ENCODE measurements at regions not wholly inside any gene's neighbourhood (a gene's known extent, or its start where the extent isn't known, plus 50 kb on each side); places are given as distances from the start of the nearest gene placed in this dataset.

DNA sequence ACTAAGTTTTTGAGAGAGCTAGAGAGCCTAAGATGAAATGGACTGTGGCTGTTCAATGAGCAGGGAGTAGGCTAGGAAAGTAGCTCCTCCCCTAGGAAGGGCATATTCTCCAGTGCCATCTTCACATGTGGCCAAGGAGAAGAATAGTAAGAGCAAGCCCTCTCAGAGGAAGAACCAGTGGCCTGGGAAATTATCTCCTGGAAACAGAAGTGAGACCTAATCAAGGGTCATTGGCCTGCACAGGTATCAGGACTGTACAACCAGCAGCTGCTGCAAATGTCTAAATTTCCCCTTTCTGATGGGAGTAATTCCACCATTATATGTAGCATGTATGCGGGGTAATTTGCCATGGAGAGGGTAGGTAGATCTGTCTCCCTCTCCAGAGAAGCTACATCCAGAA, 334.8 kb upstream of the RASGEF1B start:
- Histone ChIP-seq H3K79me2 (ENCODE audit: low read depth) (no peaks in the 10 kb centered on the region), H3K4me2 (no peak overlapping the region), H3K36me3 (no peaks in the 10 kb centered on the region), H3K9ac (no peak overlapping the region), H3K27me3 (no peaks in the 10 kb centered on the region), H2AFZ (replicated peaks) (no peak overlapping the region), H3F3A (ENCODE audit: low read depth) (no peaks in the 10 kb centered on the region), H3K27ac (no peak overlapping the region), H3K4me1 (no peaks in the 10 kb centered on the region), H3K9me3 (ENCODE audit: low read depth) (no peaks in the 10 kb centered on the region), H3K4me3 (no peak overlapping the region), H4K20me1 (ENCODE audit: low read depth) (no peaks in the 10 kb centered on the region)
- Mint-ChIP-seq H3K27me3 (ENCODE audit: insufficient read depth, low read depth) (peaks cover 6% of the 10 kb centered on the region), H3K27ac (no peak overlapping the region), H3K36me3 (no peaks in the 10 kb centered on the region), H3K9me3 (no peaks in the 10 kb centered on the region), H3K4me1 (peaks cover 14% of the 10 kb centered on the region), H3K4me3 (no peak overlapping the region)
- no peak for DNase-seq (ENCODE audit: low spot score)
- no peak for TF ChIP-seq EZH2 (IDR thresholded peaks at IDR 0.05)
- TF ChIP-seq EZH2phosphoT487 (IDR thresholded peaks at IDR 0.05): no peak
- TF ChIP-seq, protein P1, sequence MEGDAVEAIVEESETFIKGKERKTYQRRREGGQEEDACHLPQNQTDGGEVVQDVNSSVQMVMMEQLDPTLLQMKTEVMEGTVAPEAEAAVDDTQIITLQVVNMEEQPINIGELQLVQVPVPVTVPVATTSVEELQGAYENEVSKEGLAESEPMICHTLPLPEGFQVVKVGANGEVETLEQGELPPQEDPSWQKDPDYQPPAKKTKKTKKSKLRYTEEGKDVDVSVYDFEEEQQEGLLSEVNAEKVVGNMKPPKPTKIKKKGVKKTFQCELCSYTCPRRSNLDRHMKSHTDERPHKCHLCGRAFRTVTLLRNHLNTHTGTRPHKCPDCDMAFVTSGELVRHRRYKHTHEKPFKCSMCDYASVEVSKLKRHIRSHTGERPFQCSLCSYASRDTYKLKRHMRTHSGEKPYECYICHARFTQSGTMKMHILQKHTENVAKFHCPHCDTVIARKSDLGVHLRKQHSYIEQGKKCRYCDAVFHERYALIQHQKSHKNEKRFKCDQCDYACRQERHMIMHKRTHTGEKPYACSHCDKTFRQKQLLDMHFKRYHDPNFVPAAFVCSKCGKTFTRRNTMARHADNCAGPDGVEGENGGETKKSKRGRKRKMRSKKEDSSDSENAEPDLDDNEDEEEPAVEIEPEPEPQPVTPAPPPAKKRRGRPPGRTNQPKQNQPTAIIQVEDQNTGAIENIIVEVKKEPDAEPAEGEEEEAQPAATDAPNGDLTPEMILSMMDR (IDR thresholded peaks at IDR 0.05): no peak

DNA sequence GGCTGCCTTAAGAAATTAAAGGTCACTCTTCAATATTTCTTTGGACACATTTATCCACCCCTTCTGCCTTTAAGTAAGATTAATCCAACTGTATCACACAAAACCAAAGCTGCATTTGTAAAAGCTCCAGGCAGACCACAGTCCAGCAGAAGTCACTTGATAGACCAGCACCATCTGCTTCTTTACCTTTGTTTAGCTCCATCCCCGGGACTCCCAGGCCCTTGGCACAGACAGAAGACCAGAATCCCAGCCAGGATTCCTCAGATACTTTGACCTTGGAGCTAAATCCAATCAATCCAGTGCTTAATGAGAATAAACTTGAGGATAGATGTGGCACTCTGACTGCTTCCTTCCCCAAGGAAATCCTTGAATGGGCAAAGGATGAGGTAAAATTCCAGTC, 333.1 kb upstream of the RASGEF1B start:
- Histone ChIP-seq H3K27ac (no peak overlapping the region), H3K79me2 (ENCODE audit: low read depth) (no peaks in the 10 kb centered on the region), H3K9ac (no peak overlapping the region), H3K36me3 (no peaks in the 10 kb centered on the region), H4K20me1 (ENCODE audit: low read depth) (no peaks in the 10 kb centered on the region), H3K4me2 (no peak overlapping the region), H3K4me1 (no peaks in the 10 kb centered on the region), H2AFZ (replicated peaks) (no peak overlapping the region), H3K27me3 (no peaks in the 10 kb centered on the region), H3K9me3 (ENCODE audit: low read depth) (no peaks in the 10 kb centered on the region), H3K4me3 (no peak overlapping the region), H3F3A (ENCODE audit: low read depth) (no peaks in the 10 kb centered on the region)
- Mint-ChIP-seq H3K27me3 (ENCODE audit: insufficient read depth, low read depth) (peaks cover 2% of the 10 kb centered on the region), H3K4me1 (peaks cover 14% of the 10 kb centered on the region), H3K4me3 (no peak overlapping the region), H3K27ac (no peak overlapping the region), H3K36me3 (no peaks in the 10 kb centered on the region), H3K9me3 (no peaks in the 10 kb centered on the region)
- no peak for DNase-seq (ENCODE audit: low spot score)
- no peak for TF ChIP-seq EZH2phosphoT487 (IDR thresholded peaks at IDR 0.05)
- TF ChIP-seq EZH2 (IDR thresholded peaks at IDR 0.05): no peak
- TF ChIP-seq, protein P1 (IDR thresholded peaks at IDR 0.05): no peak

DNA sequence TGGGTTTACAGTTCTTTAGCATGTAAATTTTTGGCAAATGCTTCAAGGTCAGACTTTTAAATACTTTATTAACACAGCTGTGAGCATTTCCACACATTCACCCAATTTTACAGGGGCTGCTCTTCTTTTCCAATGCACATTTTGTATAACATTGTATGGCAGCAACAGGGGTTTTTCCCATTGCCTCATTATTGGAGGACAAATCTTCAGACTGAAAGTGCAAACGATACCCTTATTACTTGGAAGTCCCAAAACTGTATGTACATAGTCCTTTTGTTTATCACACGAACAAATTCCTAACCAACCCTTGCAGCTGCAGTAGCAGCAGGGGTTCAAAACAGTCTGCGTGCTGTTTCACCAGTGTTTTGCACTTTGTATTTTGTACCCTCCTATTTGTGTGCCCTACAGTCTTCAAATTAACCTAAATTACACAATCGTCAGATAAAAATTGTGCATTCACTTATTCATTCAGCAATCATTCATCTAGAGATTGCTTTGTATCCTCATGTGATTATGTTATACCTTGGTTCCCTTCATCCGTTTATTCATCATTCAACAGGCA, 330.7 kb upstream of the RASGEF1B start:
- Histone ChIP-seq H3K27me3 (no peaks in the 10 kb centered on the region), H3K4me2 (no peak overlapping the region), H3K4me3 (no peak overlapping the region), H3K79me2 (ENCODE audit: low read depth) (no peaks in the 10 kb centered on the region), H3F3A (ENCODE audit: low read depth) (no peaks in the 10 kb centered on the region), H3K9me3 (ENCODE audit: low read depth) (no peaks in the 10 kb centered on the region), H4K20me1 (ENCODE audit: low read depth) (no peaks in the 10 kb centered on the region), H3K4me1 (no peaks in the 10 kb centered on the region), H3K9ac (no peak overlapping the region), H3K27ac (no peak overlapping the region), H3K36me3 (no peaks in the 10 kb centered on the region), H2AFZ (replicated peaks) (no peak overlapping the region)
- Mint-ChIP-seq H3K4me1 (peaks cover 5% of the 10 kb centered on the region), H3K36me3 (no peaks in the 10 kb centered on the region), H3K27ac (no peak overlapping the region), H3K9me3 (no peaks in the 10 kb centered on the region), H3K4me3 (no peak overlapping the region), H3K27me3 (ENCODE audit: insufficient read depth, low read depth) (peaks cover 2% of the 10 kb centered on the region)
- DNase-seq (ENCODE audit: low spot score): no peak
- no peak for TF ChIP-seq EZH2phosphoT487 (IDR thresholded peaks at IDR 0.05)
- TF ChIP-seq EZH2 (IDR thresholded peaks at IDR 0.05): no peak
- TF ChIP-seq, protein P1 (IDR thresholded peaks at IDR 0.05): no peak

All from neural progenitor cell (in vitro differentiated cells).